Skeletal muscle satellite cell (primary cell): ENCODE measurements at regions not wholly inside any gene's neighbourhood (a gene's known extent, or its start where the extent isn't known, plus 50 kb on each side); places are given as distances from the start of the nearest gene placed in this dataset.
"Not testable (repeated sequence)": the region's sequence is repeated elsewhere in the genome, so short reads cannot be mapped to it uniquely, and the experiment has no call there.

Experiments
- H3K27me3 ChIP-seq: 2 replicates; pipeline ENCODE4 v1.7.0; 2013; ENCODE audit warnings: low read length; ENCODE audit not compliant: control insufficient read depth, insufficient read depth
- H3K36me3 ChIP-seq: 2 replicates; pipeline ENCODE4 v1.7.0; 2013; ENCODE audit warnings: mild to moderate bottlenecking, control low read depth, low read length; ENCODE audit not compliant: insufficient read depth
- H3K4me1 ChIP-seq: 2 replicates; pipeline ENCODE4 v1.7.0; 2013; ENCODE audit warnings: low read length; ENCODE audit not compliant: control insufficient read depth, insufficient read depth
- H3K4me2 ChIP-seq: 2 replicates; pipeline ENCODE4 v1.7.0; 2013; ENCODE audit warnings: mild to moderate bottlenecking, low read length
- H3K4me3 ChIP-seq: 2 replicates; pipeline ENCODE4 v1.7.0; 2013; ENCODE audit warnings: low read length
- H3K9ac ChIP-seq: 2 replicates; pipeline ENCODE4 v1.7.0; 2013; ENCODE audit warnings: mild to moderate bottlenecking, low read depth, low read length, moderate library complexity
- H3K9me3 ChIP-seq: replicated peaks from 2 replicates; pipeline ENCODE4 v1.7.0; 2013; ENCODE audit warnings: mild to moderate bottlenecking, control low read depth, low read length

DNA sequence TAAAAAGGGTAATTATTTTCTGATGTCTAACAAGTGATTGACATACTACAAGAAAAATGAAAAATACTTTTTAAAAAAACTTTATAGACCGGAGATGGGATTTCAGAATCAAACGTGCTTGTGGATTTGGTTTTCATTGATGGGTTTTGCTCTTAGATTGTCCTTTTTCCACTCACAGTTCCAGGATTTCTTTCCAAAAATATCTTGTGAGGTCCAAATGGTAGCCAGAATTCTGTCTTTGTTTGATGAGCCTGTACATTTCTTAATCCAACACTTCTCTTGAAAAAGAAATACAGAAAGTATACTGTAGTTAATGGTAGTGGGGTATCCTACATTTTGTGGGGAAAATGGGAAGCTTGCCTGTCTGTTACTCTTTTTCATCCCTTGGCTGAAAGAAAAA is 329.3 kb downstream of the KCNJ2 start:
- H3K4me2 ChIP-seq: no peak overlapping the region
- no peaks in the 10 kb centered on the region for H3K4me1 ChIP-seq
- H3K9ac ChIP-seq: no peak overlapping the region
- H3K36me3 ChIP-seq: no peaks in the 10 kb centered on the region
- no peaks in the 10 kb centered on the region for H3K27me3 ChIP-seq
- H3K4me3 ChIP-seq: no peak overlapping the region
- no peaks in the 10 kb centered on the region for H3K9me3 ChIP-seq

DNA sequence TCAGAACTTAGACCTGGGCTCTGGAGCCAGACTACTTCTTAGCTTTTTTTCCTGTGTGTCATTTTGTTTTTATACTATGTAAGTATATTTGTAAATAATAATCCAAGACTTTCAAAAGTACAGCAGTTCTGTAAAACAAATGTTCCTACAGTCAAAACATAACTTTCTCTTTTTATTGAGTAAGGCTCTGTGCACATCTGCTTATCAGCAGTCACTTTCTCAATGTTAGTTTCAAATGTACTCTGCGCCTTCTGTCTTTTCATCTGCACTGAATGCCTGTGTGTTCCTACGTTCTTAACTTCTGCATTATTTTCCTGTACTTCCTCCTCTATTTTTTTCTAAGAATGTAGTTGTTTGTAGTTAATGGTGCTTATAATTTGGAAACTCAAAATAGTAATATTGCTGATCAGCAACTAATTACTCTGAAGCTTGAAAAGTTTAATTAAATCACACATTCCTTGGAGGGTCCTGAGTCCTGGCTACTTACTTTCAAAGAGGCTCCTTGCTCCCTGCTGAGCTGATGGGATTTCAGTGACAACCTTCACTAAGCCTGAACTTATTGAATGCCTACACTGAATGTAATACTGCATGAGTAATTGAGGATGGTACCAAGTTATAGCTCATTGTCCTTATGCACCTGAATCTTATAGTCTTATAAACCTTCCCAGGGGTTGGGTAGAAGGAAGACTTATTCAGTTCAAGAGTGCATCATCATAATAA is 329.9 kb downstream of the KCNJ2 start:
- no peak overlapping the region for H3K9ac ChIP-seq
- H3K9me3 ChIP-seq: no peaks in the 10 kb centered on the region
- no peaks in the 10 kb centered on the region for H3K36me3 ChIP-seq
- H3K4me2 ChIP-seq: no peak overlapping the region
- H3K4me1 ChIP-seq: no peaks in the 10 kb centered on the region
- no peaks in the 10 kb centered on the region for H3K27me3 ChIP-seq
- no peak overlapping the region for H3K4me3 ChIP-seq

DNA sequence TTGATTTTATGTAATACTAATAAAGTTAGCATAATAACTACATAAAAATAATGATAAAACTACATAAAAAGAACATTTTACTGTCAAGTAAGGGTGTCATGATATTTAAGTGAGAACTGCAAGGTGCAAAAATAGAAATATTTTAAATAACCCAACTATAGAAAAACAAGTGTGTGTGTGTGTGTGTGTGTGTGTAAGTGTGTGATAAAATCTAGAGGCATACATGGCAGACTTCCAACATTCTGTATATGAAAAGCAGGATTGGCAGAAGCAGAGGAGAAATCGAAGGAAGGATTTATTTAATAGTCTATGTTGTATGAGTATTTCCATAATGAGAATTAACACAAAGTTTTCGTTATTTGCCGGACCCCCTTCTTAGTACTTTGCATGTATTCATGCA is 334.1 kb downstream of the KCNJ2 start:
- no peak overlapping the region for H3K4me3 ChIP-seq
- H3K9me3 ChIP-seq: no peaks in the 10 kb centered on the region

DNA sequence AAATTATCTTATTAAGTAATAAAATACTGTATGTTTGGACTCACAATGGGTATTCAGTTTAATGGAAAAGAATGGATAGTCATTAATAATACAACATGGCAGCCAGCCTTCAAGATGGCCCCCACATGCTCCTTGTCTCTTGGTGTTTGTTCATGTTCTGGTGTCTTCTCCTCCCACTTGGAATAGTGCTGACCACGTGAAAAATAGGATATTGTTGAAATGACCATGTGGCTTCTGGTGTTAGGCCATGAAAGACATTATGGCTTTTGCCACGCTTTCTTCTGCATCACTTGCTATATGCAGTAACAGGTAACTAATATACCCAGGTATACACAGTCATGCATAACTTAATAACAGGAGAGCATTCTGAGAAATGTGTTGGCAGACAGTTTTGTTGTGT is 341.0 kb downstream of the KCNJ2 start:
- no peaks in the 10 kb centered on the region for H3K27me3 ChIP-seq
- no peak overlapping the region for H3K4me2 ChIP-seq
- H3K4me3 ChIP-seq: no peak overlapping the region
- H3K9ac ChIP-seq: no peak overlapping the region
- H3K9me3 ChIP-seq: no peaks in the 10 kb centered on the region
- no peaks in the 10 kb centered on the region for H3K4me1 ChIP-seq
- H3K36me3 ChIP-seq: no peaks in the 10 kb centered on the region

More for the DNA sequence above, 334.1 kb downstream of the KCNJ2 start:
- no peak overlapping the region for H3K4me2 ChIP-seq
- H3K4me1 ChIP-seq: no peaks in the 10 kb centered on the region
- H3K27me3 ChIP-seq: no peaks in the 10 kb centered on the region
- no peak overlapping the region for H3K9ac ChIP-seq
- H3K36me3 ChIP-seq: no peaks in the 10 kb centered on the region

DNA sequence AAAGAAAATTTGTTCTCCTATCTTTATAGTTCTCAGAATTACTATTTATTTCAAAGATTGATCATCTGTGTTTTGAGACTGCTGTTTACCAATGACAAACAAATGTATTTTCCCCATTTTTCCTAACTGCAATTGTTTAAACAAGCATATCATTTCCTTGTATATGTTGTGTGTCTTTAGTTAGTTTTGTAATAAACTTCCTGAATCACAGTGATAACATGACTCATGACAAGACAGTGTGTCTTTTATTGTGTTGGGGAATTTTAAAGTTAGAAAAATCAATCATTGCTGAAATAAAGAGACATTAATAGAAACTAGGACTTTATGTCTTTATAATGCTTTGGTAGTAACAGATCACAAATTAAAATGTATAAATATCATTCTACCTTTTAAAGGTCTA is 348.5 kb downstream of the KCNJ2 start:
- no peaks in the 10 kb centered on the region for H3K4me1 ChIP-seq
- no peaks in the 10 kb centered on the region for H3K36me3 ChIP-seq
- H3K27me3 ChIP-seq: no peaks in the 10 kb centered on the region
- H3K9me3 ChIP-seq: no peaks in the 10 kb centered on the region
- H3K4me2 ChIP-seq: no peak overlapping the region
- H3K9ac ChIP-seq: no peak overlapping the region
- no peak overlapping the region for H3K4me3 ChIP-seq

DNA sequence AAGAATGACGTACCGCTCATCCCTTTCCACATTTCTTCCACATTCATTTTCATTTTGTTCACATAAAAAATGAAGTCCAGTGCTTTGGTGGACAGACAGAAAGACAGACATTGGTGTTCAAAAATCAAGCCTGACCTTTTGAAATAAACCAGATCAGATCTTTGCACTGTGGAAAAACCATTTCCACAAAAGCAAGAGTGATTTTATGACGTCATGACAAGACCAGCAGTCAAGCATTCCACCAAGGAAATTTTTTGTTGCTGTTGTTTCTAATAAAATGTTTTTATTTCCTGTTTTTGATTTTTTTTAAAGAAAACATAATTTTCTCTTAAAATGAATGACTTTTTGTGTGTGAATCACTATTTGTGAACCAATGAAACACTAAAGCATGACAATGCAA is 350.0 kb downstream of the KCNJ2 start:
- Histone ChIP-seq H3K9me3 (no peaks in the 10 kb centered on the region), H3K4me2 (no peak overlapping the region), H3K27me3 (no peaks in the 10 kb centered on the region), H3K4me3 (no peak overlapping the region), H3K9ac (no peak overlapping the region), H3K4me1 (no peaks in the 10 kb centered on the region), H3K36me3 (no peaks in the 10 kb centered on the region)

DNA sequence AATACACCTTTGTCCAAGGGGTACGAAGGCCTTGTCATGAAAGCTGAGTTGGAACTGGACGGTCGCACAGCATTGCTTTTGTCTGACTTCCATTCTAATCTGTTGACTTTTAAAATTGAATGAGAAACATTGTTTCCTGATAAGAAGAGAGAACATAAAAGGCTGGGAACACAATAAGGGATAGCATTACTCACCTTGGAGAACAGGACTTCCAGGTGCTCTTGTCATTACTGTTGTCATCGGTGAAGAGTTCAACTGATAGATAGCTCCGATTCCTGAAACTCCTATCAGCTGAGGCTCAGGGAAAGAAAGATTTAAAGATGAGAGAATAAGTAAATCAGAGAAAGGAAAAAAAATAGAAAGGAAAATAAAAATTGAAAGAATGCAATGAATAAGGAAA is 351.1 kb downstream of the KCNJ2 start:
- Histone ChIP-seq H3K27me3 (no peaks in the 10 kb centered on the region), H3K4me3 (no peak overlapping the region)

DNA sequence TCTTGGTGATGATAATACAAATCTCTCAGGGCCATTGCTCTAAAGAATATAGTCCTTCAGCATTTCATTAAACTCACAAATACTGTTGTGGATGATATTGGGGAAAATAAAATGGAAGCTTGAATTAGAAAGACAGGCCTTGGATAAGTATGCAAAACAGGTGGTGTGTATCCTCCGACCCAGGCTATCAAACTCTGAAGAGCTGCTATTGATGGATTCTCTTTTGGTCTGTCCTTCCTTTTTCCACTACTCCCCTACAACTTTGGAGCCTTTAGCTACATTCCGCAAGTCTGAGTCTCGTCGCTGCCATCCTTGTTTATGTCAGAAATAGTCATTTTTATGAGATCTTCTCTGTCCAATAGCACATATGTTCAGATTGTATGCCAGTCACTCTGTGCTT is 351.6 kb downstream of the KCNJ2 start:
- Histone ChIP-seq H3K9me3 (no peaks in the 10 kb centered on the region), H3K36me3 (no peaks in the 10 kb centered on the region), H3K4me3 (no peak overlapping the region), H3K4me1 (no peaks in the 10 kb centered on the region), H3K9ac (no peak overlapping the region), H3K27me3 (no peaks in the 10 kb centered on the region), H3K4me2 (no peak overlapping the region)

More for the DNA sequence above, 351.1 kb downstream of the KCNJ2 start:
- no peak overlapping the region for H3K9ac ChIP-seq
- no peaks in the 10 kb centered on the region for H3K9me3 ChIP-seq
- no peak overlapping the region for H3K4me2 ChIP-seq
- H3K4me1 ChIP-seq: no peaks in the 10 kb centered on the region
- no peaks in the 10 kb centered on the region for H3K36me3 ChIP-seq

DNA sequence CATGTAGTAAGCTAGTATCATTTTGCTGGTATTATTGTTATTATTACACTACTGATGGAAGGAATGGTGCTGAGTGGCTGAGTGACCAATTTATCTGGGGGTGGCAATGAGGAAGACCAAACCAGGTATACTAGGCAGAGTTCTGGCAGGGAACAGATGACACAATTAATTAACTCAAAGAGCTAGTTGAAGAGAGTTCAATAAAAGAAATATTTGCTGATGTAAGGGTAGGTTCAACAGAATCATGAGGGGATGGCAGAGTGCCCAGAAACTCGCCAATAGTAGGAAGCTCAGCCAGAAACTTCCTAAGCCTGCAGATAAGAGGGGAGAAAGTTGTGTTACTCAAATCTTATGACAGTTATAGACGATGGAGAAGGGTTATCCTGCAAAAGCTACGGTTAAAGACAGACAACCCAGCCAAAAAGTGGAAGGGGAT is 352.5 kb downstream of the KCNJ2 start:
- Histone ChIP-seq H3K4me1 (no peaks in the 10 kb centered on the region), H3K36me3 (no peaks in the 10 kb centered on the region), H3K4me2 (no peak overlapping the region), H3K27me3 (no peaks in the 10 kb centered on the region), H3K9ac (no peak overlapping the region), H3K4me3 (no peak overlapping the region), H3K9me3 (no peaks in the 10 kb centered on the region)

DNA sequence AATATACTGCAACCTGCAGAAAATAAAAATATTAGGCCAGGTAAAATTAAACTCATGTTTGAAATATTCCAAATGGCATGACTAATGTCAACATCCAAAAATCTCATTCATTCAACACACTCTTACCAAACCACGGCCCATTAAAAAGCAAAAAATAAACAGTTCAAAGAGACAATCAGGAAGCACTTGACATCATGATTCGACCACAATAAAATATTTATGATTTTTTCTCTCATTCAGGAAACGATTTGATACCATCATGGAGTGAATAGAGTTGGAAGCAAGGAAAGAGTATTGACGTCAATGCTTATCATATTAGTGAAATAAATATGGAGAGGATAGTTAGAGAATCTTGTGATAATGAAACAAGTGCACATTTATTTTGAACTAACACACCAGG is 354.1 kb downstream of the KCNJ2 start:
- Histone ChIP-seq H3K36me3 (no peaks in the 10 kb centered on the region), H3K4me2 (no peak overlapping the region), H3K9me3 (no peaks in the 10 kb centered on the region), H3K4me1 (no peaks in the 10 kb centered on the region), H3K27me3 (no peaks in the 10 kb centered on the region), H3K4me3 (no peak overlapping the region), H3K9ac (no peak overlapping the region)

DNA sequence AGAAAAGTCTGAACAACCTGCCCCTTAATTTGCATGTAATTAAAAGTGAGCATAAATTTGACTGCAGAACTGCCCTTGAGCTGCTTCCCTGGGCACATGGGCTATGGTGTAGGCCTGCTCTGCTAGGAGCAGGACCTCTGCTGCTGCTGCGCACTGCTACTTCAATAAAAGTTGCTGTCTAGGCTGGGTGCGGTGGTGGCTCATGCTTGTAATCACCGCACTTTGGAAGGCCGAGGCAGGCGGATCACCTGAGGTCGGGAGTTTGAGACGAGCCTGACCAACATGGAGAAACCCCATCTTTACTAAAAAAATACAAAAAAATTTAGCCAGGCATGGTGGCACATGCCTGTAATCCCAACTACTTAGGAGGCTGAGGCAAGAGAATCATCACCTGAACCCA is 355.7 kb downstream of the KCNJ2 start:
- H3K9ac ChIP-seq, H3K9me3 ChIP-seq, H3K4me2 ChIP-seq, H3K36me3 ChIP-seq, H3K27me3 ChIP-seq, H3K4me1 ChIP-seq, H3K4me3 ChIP-seq: not testable (repeated sequence)

DNA sequence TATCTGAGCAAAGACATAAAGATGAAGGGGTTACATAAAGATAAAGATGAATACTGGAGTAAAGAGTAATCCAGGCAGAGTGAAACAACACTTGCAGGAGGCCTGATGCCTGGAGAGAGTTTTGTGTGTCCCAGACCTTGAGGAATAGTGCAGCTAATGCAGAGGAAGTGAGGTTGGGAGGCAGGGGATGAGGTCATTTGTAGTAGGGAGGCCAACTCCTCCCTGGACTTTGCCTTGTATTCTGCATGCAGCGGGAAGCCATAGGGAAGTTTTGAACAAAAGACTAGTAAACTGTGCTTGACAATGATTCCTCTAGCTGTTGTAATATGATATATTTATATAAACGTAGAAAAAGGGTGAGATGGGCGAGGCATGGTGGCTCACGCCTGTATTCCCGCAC is 356.6 kb downstream of the KCNJ2 start:
- no peak overlapping the region for H3K4me2 ChIP-seq
- no peaks in the 10 kb centered on the region for H3K4me1 ChIP-seq
- H3K9me3 ChIP-seq: no peaks in the 10 kb centered on the region
- H3K9ac ChIP-seq: no peak overlapping the region
- no peaks in the 10 kb centered on the region for H3K27me3 ChIP-seq
- no peak overlapping the region for H3K4me3 ChIP-seq
- no peaks in the 10 kb centered on the region for H3K36me3 ChIP-seq
